ENCODE measurements at regions not wholly inside any gene's neighbourhood (a gene's known extent, or its start where the extent isn't known, plus 50 kb on each side); places are given as distances from the start of the nearest gene placed in this dataset.

GRCh38 chr6:132167929-132168892 is 217.0 kb upstream of the CCN2 start:
- Mint-ChIP-seq H3K36me3 (ENCODE audit: low read depth) (peaks cover 2% of the 10 kb centered on the region), H3K9me3 (no peaks in the 10 kb centered on the region), H3K4me3 (no peak overlapping the region), H3K27me3 (no peaks in the 10 kb centered on the region), H3K27ac (no peak overlapping the region), H3K4me1 (peaks cover 11% of the 10 kb centered on the region)
- ChIA-PET POLR2A (no interaction called here), CTCF (no interaction called here)
- no peak for ATAC-seq (ENCODE audit: low read depth)
- TF ChIP-seq CTCF (IDR thresholded peaks at IDR 0.05): no peak
- DNase-seq: no peak
- intact Hi-C loops (cut with micrococcal nuclease): no loop called here

- Mint-ChIP-seq H3K4me3 (no peak overlapping the region), H3K4me1 (peaks cover 12% of the 10 kb centered on the region), H3K27ac (no peak overlapping the region), H3K36me3 (ENCODE audit: low read depth) (peaks cover 4% of the 10 kb centered on the region), H3K9me3 (no peaks in the 10 kb centered on the region), H3K27me3 (no peaks in the 10 kb centered on the region)
- ChIA-PET POLR2A (no interaction called here), CTCF (no interaction called here)
- intact Hi-C loops (cut with micrococcal nuclease): no loop called here
- DNase-seq (no peak), ATAC-seq (ENCODE audit: low read depth) (no peak)
- no peak for TF ChIP-seq CTCF (IDR thresholded peaks at IDR 0.05)
Observed at GRCh38 chr6:132166526-132167051, 215.4 kb upstream of the CCN2 start.

- Mint-ChIP-seq H3K27me3 (no peaks in the 10 kb centered on the region), H3K4me3 (no peak overlapping the region), H3K27ac (no peak overlapping the region), H3K9me3 (no peaks in the 10 kb centered on the region), H3K4me1 (peaks cover 13% of the 10 kb centered on the region), H3K36me3 (ENCODE audit: low read depth) (peaks cover 4% of the 10 kb centered on the region)
- CTCF ChIA-PET: no interaction called here
- TF ChIP-seq CTCF (IDR thresholded peaks at IDR 0.05): no peak
- intact Hi-C loops (cut with micrococcal nuclease): no loop called here
- ATAC-seq (ENCODE audit: low read depth): no peak
- no peak for DNase-seq
- POLR2A ChIA-PET: no interaction called here
Observed at GRCh38 chr6:132165677-132166076, 214.5 kb upstream of the CCN2 start.

- peaks cover 2% of the 10 kb centered on the region for H3K36me3 Mint-ChIP-seq (ENCODE audit: low read depth)
- DNase-seq (no peak), ATAC-seq (ENCODE audit: low read depth) (no peak)
- TF ChIP-seq CTCF (IDR thresholded peaks at IDR 0.05): no peak
- no peak overlapping the region for H3K27ac Mint-ChIP-seq
- intact Hi-C loops (cut with micrococcal nuclease): loop anchor here (1.0 to 5.0 kb wide), 4 partner anchors 56 to 246 kb away; no protein-coding TSS in a partner anchor
- no peak overlapping the region for H3K4me3 Mint-ChIP-seq
- H3K4me1 Mint-ChIP-seq: peaks cover 26% of the 10 kb centered on the region
- ChIA-PET POLR2A (no interaction called here), CTCF (interaction anchor here (0.6 to 1.4 kb wide), 4 partner anchors 211 to 239 kb away, joined by 3 to 6 read pairs (median 5); no protein-coding TSS in a partner anchor)
- H3K27me3 Mint-ChIP-seq: no peaks in the 10 kb centered on the region
- H3K9me3 Mint-ChIP-seq: no peaks in the 10 kb centered on the region
Observed at GRCh38 chr6:132161283-132161682, 210.1 kb upstream of the CCN2 start.

- ChIA-PET CTCF (no interaction called here), POLR2A (no interaction called here)
- DNase-seq: no peak
- peaks cover 26% of the 10 kb centered on the region for H3K4me1 Mint-ChIP-seq
- no peak overlapping the region for H3K4me3 Mint-ChIP-seq
- H3K9me3 Mint-ChIP-seq: no peaks in the 10 kb centered on the region
- H3K27me3 Mint-ChIP-seq: no peaks in the 10 kb centered on the region
- TF ChIP-seq CTCF (IDR thresholded peaks at IDR 0.05): no peak
- H3K36me3 Mint-ChIP-seq (ENCODE audit: low read depth): no peaks in the 10 kb centered on the region
- intact Hi-C loops (cut with micrococcal nuclease): loop anchor here (5.0 kb wide), 1 partner anchor 466 kb away; no protein-coding TSS in a partner anchor
- no peak overlapping the region for H3K27ac Mint-ChIP-seq
- no peak for ATAC-seq (ENCODE audit: low read depth)
Observed at GRCh38 chr6:132153221-132153898, 202.2 kb upstream of the CCN2 start.
